GM23338 (cell line): ENCODE measurements at regions not wholly inside any gene's neighbourhood (a gene's known extent, or its start where the extent isn't known, plus 50 kb on each side); places are given as distances from the start of the nearest gene placed in this dataset.

Experiments used
- CREB1 ChIP-seq: fragments of 250-450 bp; sonication (Bioruptor Pico); IDR thresholded peaks from 2 replicates; pipeline ENCODE4 v1.5.0; 2020; ENCODE audit warnings: low read depth, mild to moderate bottlenecking, moderate library complexity
- EZH2 ChIP-seq: fragments of 200-600 bp; sonication (generic); IDR thresholded peaks from one replicate; pipeline ENCODE4 v1.8.0; 2017; ENCODE audit warnings: antibody characterized with exemption, mild to moderate bottlenecking, low read depth; ENCODE audit not compliant: unreplicated experiment
- EZH2phosphoT487 ChIP-seq: fragments of 200-600 bp; sonication (generic); IDR thresholded peaks from one replicate; pipeline ENCODE4 v1.8.1; 2018; ENCODE audit warnings: antibody characterized with exemption; ENCODE audit not compliant: unreplicated experiment
- JUNB ChIP-seq: IDR thresholded peaks from one replicate; pipeline ENCODE4 v1.6.1; 2016; ENCODE audit warnings: antibody characterized with exemption; ENCODE audit not compliant: unreplicated experiment
- NANOG ChIP-seq: IDR thresholded peaks from 2 replicates; pipeline ENCODE4 v1.6.1; 2016; ENCODE audit warnings: antibody characterized with exemption, borderline replicate concordance
- POLR2AphosphoS5 ChIP-seq: IDR thresholded peaks from 2 replicates; pipeline ENCODE4 v1.6.1; 2016; ENCODE audit warnings: antibody characterized with exemption, low read depth
- STAT1 ChIP-seq: IDR thresholded peaks from one replicate; pipeline ENCODE4 v1.6.1; 2016; ENCODE audit warnings: antibody characterized with exemption; ENCODE audit not compliant: unreplicated experiment
- ZNF114 ChIP-seq: fragments of 250-450 bp; sonication (Bioruptor Pico); IDR thresholded peaks from 2 replicates; pipeline ENCODE4 v1.5.0; 2020; ENCODE audit warnings: mild to moderate bottlenecking, moderate library complexity
- ZNF331 ChIP-seq: fragments of 250-450 bp; sonication (Bioruptor Pico); IDR thresholded peaks from 2 replicates; pipeline ENCODE4 v1.5.0; 2020; ENCODE audit warnings: low read depth, mild to moderate bottlenecking, moderate library complexity
- TF ChIP-seq, protein P1 (sequence below), 2 experiments: fragments of 200-600 bp in 1 of 2; sonication (generic) in 1 of 2; conservative IDR thresholded peaks; 2 replicates each; pipeline versions ENCODE4 v1.5.1 to v1.6.1; 2016 to 2017; ENCODE audit warnings: antibody characterized with exemption in 2 of 2, low read depth in 2 of 2, mild to moderate bottlenecking in 2 of 2, moderate library complexity in 1 of 2
- TF ChIP-seq, protein P2 (sequence below): IDR thresholded peaks from one replicate; pipeline ENCODE4 v1.6.1; 2018; ENCODE audit warnings: antibody characterized with exemption; ENCODE audit not compliant: unreplicated experiment
- TF ChIP-seq, protein P3 (sequence below): IDR thresholded peaks from 2 replicates; pipeline ENCODE4 v1.6.1; 2016; ENCODE audit warnings: antibody characterized with exemption
- TF ChIP-seq, protein P4 (sequence below): fragments of 250-450 bp; sonication (Bioruptor Pico); IDR thresholded peaks from 2 replicates; pipeline ENCODE4 v1.5.0; 2020; ENCODE audit warnings: mild to moderate bottlenecking, moderate library complexity

DNA sequence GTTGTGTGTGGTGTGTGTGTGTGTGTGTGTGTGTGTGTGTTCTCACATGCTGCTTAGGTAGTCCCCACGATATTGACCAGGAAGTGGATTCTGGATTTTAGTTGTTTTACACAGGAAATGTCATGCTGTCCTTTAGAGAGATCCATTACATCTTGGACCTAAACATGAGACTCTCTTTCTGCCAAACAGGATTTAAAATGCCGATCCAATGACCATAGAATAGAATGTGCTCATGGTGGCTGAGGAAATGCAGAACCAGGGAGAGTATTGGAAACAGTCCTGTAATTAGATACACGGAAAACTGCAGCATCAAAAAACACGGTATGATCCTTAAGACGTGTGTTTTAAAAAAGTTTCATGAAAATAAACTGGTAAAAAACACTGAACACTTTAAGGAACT lies 347.8 kb upstream of the FRG1 start:
- TF ChIP-seq EZH2 (no peak), EZH2phosphoT487 (no peak), ZNF331 (CRISPR knock-in tag) (no peak), POLR2AphosphoS5 (no peak), CREB1 (CRISPR knock-in tag) (no peak), STAT1 (no peak), ZNF114 (CRISPR knock-in tag) (no peak), JUNB (no peak), NANOG (no peak)
- TF ChIP-seq, protein P1, sequence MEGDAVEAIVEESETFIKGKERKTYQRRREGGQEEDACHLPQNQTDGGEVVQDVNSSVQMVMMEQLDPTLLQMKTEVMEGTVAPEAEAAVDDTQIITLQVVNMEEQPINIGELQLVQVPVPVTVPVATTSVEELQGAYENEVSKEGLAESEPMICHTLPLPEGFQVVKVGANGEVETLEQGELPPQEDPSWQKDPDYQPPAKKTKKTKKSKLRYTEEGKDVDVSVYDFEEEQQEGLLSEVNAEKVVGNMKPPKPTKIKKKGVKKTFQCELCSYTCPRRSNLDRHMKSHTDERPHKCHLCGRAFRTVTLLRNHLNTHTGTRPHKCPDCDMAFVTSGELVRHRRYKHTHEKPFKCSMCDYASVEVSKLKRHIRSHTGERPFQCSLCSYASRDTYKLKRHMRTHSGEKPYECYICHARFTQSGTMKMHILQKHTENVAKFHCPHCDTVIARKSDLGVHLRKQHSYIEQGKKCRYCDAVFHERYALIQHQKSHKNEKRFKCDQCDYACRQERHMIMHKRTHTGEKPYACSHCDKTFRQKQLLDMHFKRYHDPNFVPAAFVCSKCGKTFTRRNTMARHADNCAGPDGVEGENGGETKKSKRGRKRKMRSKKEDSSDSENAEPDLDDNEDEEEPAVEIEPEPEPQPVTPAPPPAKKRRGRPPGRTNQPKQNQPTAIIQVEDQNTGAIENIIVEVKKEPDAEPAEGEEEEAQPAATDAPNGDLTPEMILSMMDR (conservative IDR thresholded peaks at IDR 0.05; ENCODE audit: low read depth in 2 of 2) = no peak
- TF ChIP-seq, protein P2, sequence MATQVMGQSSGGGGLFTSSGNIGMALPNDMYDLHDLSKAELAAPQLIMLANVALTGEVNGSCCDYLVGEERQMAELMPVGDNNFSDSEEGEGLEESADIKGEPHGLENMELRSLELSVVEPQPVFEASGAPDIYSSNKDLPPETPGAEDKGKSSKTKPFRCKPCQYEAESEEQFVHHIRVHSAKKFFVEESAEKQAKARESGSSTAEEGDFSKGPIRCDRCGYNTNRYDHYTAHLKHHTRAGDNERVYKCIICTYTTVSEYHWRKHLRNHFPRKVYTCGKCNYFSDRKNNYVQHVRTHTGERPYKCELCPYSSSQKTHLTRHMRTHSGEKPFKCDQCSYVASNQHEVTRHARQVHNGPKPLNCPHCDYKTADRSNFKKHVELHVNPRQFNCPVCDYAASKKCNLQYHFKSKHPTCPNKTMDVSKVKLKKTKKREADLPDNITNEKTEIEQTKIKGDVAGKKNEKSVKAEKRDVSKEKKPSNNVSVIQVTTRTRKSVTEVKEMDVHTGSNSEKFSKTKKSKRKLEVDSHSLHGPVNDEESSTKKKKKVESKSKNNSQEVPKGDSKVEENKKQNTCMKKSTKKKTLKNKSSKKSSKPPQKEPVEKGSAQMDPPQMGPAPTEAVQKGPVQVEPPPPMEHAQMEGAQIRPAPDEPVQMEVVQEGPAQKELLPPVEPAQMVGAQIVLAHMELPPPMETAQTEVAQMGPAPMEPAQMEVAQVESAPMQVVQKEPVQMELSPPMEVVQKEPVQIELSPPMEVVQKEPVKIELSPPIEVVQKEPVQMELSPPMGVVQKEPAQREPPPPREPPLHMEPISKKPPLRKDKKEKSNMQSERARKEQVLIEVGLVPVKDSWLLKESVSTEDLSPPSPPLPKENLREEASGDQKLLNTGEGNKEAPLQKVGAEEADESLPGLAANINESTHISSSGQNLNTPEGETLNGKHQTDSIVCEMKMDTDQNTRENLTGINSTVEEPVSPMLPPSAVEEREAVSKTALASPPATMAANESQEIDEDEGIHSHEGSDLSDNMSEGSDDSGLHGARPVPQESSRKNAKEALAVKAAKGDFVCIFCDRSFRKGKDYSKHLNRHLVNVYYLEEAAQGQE = no peak
- TF ChIP-seq, protein P3, sequence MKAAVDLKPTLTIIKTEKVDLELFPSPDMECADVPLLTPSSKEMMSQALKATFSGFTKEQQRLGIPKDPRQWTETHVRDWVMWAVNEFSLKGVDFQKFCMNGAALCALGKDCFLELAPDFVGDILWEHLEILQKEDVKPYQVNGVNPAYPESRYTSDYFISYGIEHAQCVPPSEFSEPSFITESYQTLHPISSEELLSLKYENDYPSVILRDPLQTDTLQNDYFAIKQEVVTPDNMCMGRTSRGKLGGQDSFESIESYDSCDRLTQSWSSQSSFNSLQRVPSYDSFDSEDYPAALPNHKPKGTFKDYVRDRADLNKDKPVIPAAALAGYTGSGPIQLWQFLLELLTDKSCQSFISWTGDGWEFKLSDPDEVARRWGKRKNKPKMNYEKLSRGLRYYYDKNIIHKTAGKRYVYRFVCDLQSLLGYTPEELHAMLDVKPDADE = no peak
- TF ChIP-seq, protein P4, sequence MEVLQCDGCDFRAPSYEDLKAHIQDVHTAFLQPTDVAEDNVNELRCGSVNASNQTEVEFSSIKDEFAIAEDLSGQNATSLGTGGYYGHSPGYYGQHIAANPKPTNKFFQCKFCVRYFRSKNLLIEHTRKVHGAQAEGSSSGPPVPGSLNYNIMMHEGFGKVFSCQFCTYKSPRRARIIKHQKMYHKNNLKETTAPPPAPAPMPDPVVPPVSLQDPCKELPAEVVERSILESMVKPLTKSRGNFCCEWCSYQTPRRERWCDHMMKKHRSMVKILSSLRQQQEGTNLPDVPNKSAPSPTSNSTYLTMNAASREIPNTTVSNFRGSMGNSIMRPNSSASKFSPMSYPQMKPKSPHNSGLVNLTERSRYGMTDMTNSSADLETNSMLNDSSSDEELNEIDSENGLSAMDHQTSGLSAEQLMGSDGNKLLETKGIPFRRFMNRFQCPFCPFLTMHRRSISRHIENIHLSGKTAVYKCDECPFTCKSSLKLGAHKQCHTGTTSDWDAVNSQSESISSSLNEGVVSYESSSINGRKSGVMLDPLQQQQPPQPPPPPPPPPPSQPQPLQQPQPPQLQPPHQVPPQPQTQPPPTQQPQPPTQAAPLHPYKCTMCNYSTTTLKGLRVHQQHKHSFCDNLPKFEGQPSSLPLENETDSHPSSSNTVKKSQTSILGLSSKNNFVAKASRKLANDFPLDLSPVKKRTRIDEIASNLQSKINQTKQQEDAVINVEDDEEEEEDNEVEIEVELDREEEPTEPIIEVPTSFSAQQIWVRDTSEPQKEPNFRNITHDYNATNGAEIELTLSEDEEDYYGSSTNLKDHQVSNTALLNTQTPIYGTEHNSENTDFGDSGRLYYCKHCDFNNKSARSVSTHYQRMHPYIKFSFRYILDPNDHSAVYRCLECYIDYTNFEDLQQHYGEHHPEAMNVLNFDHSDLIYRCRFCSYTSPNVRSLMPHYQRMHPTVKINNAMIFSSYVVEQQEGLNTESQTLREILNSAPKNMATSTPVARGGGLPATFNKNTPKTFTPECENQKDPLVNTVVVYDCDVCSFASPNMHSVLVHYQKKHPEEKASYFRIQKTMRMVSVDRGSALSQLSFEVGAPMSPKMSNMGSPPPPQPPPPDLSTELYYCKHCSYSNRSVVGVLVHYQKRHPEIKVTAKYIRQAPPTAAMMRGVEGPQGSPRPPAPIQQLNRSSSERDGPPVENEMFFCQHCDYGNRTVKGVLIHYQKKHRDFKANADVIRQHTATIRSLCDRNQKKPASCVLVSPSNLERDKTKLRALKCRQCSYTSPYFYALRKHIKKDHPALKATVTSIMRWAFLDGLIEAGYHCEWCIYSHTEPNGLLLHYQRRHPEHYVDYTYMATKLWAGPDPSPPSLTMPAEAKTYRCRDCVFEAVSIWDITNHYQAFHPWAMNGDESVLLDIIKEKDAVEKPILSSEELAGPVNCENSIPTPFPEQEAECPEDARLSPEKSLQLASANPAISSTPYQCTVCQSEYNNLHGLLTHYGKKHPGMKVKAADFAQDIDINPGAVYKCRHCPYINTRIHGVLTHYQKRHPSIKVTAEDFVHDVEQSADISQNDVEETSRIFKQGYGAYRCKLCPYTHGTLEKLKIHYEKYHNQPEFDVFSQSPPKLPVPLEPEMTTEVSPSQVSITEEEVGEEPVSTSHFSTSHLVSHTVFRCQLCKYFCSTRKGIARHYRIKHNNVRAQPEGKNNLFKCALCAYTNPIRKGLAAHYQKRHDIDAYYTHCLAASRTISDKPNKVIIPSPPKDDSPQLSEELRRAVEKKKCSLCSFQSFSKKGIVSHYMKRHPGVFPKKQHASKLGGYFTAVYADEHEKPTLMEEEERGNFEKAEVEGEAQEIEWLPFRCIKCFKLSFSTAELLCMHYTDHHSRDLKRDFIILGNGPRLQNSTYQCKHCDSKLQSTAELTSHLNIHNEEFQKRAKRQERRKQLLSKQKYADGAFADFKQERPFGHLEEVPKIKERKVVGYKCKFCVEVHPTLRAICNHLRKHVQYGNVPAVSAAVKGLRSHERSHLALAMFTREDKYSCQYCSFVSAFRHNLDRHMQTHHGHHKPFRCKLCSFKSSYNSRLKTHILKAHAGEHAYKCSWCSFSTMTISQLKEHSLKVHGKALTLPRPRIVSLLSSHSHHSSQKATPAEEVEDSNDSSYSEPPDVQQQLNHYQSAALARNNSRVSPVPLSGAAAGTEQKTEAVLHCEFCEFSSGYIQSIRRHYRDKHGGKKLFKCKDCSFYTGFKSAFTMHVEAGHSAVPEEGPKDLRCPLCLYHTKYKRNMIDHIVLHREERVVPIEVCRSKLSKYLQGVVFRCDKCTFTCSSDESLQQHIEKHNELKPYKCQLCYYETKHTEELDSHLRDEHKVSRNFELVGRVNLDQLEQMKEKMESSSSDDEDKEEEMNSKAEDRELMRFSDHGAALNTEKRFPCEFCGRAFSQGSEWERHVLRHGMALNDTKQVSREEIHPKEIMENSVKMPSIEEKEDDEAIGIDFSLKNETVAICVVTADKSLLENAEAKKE = no peak
